ENCODE measurements at regions not wholly inside any gene's neighbourhood (a gene's known extent, or its start where the extent isn't known, plus 50 kb on each side); places are given as distances from the start of the nearest gene placed in this dataset.
"Not testable (repeated sequence)": the region's sequence is repeated elsewhere in the genome, so short reads cannot be mapped to it uniquely, and the experiment has no call there.

DNA sequence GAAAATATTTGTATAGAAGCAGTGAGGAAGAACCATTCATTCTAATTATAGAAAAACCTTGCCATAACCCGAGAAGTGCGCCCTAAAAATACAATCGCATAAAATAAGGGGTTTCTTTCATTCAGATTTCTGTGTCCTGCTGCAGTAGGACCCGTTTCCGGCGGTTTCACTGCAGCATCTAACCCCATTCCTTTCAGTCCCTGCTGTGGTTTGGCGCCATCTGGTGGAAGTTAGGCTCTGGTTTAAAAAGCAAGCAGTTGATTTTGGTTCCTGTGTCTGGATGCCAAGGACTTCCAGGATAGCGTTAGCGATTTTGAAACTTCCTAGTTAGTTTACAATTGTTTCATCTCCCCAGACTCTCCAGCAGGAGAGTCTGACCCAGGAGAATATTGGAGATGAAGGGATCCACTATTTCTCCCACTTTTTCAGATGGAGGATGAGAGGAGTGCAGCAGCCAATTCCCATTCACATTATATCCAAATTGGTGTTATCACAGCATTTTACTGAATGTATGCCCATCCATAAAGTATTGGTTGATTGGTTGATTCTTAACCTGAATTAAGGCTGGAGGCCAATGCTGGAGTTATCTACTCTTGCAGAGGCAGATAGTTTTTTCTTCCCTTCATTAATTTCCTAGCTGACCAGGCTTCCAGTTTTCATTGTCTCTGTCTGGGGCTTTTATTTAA, 128.8 kb upstream of the CACNA2D1 start:
- Histone ChIP-seq H3K4me3 (ENCODE audit: insufficient read depth, low read depth, low read length) (no peak overlapping the region), H3K4me1 (ENCODE audit: insufficient read depth, low read length) (no peaks in the 10 kb centered on the region), H3K36me3 (ENCODE audit: insufficient read depth, low read length) (no peaks in the 10 kb centered on the region), H3K9me3 (ENCODE audit: insufficient read depth, low read depth, low read length) (no peaks in the 10 kb centered on the region), H3K9ac (ENCODE audit: low read length) (no peak overlapping the region), H2AFZ (ENCODE audit: low read depth, low read length) (peak overlapping the region; percentile 59), H3K27me3 (ENCODE audit: insufficient read depth, low read length) (no peaks in the 10 kb centered on the region), H3K4me2 (ENCODE audit: low read length) (peak overlapping the region; percentile 71), H3K79me2 (ENCODE audit: insufficient read depth, low read length) (no peaks in the 10 kb centered on the region), H3K27ac (ENCODE audit: low read depth, low read length) (no peak overlapping the region), H4K20me1 (ENCODE audit: insufficient read depth, low read length) (no peaks in the 10 kb centered on the region)
- Mint-ChIP-seq H3K4me1 (ENCODE audit: low read depth, unreplicated experiment) (no peaks in the 10 kb centered on the region), H3K36me3 (ENCODE audit: low read depth, unreplicated experiment) (no peaks in the 10 kb centered on the region), H3K4me3 (ENCODE audit: unreplicated experiment) (no peak overlapping the region), H3K27me3 (ENCODE audit: low read depth, unreplicated experiment) (peaks cover 2% of the 10 kb centered on the region), H3K27ac (ENCODE audit: unreplicated experiment) (no peak overlapping the region), H3K9me3 (ENCODE audit: unreplicated experiment) (no peaks in the 10 kb centered on the region)
- FAIRE-seq = peak; percentile 29
- DNase-seq (ENCODE audit: low read depth) = peak; percentile 56
- TF ChIP-seq, protein P1, sequence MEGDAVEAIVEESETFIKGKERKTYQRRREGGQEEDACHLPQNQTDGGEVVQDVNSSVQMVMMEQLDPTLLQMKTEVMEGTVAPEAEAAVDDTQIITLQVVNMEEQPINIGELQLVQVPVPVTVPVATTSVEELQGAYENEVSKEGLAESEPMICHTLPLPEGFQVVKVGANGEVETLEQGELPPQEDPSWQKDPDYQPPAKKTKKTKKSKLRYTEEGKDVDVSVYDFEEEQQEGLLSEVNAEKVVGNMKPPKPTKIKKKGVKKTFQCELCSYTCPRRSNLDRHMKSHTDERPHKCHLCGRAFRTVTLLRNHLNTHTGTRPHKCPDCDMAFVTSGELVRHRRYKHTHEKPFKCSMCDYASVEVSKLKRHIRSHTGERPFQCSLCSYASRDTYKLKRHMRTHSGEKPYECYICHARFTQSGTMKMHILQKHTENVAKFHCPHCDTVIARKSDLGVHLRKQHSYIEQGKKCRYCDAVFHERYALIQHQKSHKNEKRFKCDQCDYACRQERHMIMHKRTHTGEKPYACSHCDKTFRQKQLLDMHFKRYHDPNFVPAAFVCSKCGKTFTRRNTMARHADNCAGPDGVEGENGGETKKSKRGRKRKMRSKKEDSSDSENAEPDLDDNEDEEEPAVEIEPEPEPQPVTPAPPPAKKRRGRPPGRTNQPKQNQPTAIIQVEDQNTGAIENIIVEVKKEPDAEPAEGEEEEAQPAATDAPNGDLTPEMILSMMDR (IDR thresholded peaks at IDR 0.05; ENCODE audit: insufficient read depth, low read depth, low read length) = peak; percentile 94
- TF ChIP-seq EZH2 (IDR thresholded peaks at IDR 0.05; ENCODE audit: insufficient read depth, low read length) = no peak

DNA sequence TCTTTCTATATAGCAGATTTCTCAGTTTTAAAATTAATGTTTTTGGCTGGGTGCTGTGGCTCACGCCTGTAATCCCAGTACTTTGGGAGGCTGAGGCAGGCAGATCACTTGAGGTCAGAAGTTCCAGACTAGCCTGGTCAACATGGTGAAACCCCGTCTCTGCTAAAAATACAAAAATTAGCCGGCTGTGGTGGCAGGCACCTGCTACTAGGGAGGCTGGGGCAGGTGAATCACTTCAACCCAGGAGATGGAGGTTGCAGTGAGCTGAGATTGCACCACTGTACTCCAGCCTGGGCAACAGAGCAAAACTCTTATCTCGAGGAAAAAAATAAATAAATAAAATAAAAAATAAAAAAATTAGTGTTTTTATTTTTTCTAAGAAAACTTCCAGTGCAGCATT, 127.5 kb upstream of the CACNA2D1 start:
- not testable (repeated sequence) for H3K27ac Mint-ChIP-seq (ENCODE audit: unreplicated experiment); H3K27ac ChIP-seq (ENCODE audit: low read depth, low read length); H3K9me3 Mint-ChIP-seq (ENCODE audit: unreplicated experiment); H3K4me3 Mint-ChIP-seq (ENCODE audit: unreplicated experiment); H3K9ac ChIP-seq (ENCODE audit: low read length); H3K36me3 Mint-ChIP-seq (ENCODE audit: low read depth, unreplicated experiment); FAIRE-seq; H4K20me1 ChIP-seq (ENCODE audit: insufficient read depth, low read length); H3K27me3 ChIP-seq (ENCODE audit: insufficient read depth, low read length); DNase-seq (ENCODE audit: low read depth); H3K4me3 ChIP-seq (ENCODE audit: insufficient read depth, low read depth, low read length); H3K9me3 ChIP-seq (ENCODE audit: insufficient read depth, low read depth, low read length); H3K79me2 ChIP-seq (ENCODE audit: insufficient read depth, low read length); H3K4me2 ChIP-seq (ENCODE audit: low read length); H3K27me3 Mint-ChIP-seq (ENCODE audit: low read depth, unreplicated experiment); H3K4me1 Mint-ChIP-seq (ENCODE audit: low read depth, unreplicated experiment); H3K4me1 ChIP-seq (ENCODE audit: insufficient read depth, low read length); H3K36me3 ChIP-seq (ENCODE audit: insufficient read depth, low read length); H2AFZ ChIP-seq (ENCODE audit: low read depth, low read length)

DNA sequence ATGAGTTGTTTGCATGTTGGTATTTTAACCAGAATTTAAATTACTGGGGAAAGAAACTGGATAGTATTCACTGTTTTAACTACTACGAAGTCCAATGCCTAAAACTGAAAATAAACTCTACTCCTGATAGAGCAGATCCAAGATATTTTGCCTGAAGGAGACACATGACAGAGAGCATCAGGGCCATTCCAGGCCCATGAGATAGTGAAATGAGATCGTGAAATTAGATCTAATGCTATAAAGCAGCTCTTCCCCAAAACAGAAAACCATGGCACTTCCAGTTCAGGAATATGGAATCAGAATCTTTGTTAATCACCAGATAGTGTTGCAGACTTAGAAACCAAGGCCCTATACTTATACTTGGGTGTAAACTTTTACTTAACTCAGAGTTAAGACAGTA, 124.3 kb upstream of the CACNA2D1 start:
- Histone ChIP-seq H3K9me3 (ENCODE audit: insufficient read depth, low read depth, low read length) (no peaks in the 10 kb centered on the region), H3K27me3 (ENCODE audit: insufficient read depth, low read length) (no peaks in the 10 kb centered on the region), H3K79me2 (ENCODE audit: insufficient read depth, low read length) (no peaks in the 10 kb centered on the region), H3K9ac (ENCODE audit: low read length) (no peak overlapping the region), H3K27ac (ENCODE audit: low read depth, low read length) (no peak overlapping the region), H3K4me2 (ENCODE audit: low read length) (no peak overlapping the region), H3K36me3 (ENCODE audit: insufficient read depth, low read length) (no peaks in the 10 kb centered on the region), H3K4me3 (ENCODE audit: insufficient read depth, low read depth, low read length) (no peak overlapping the region), H4K20me1 (ENCODE audit: insufficient read depth, low read length) (no peaks in the 10 kb centered on the region), H3K4me1 (ENCODE audit: insufficient read depth, low read length) (peaks cover 15% of the 10 kb centered on the region), H2AFZ (ENCODE audit: low read depth, low read length) (no peak overlapping the region)
- TF ChIP-seq, protein P1 (IDR thresholded peaks at IDR 0.05; ENCODE audit: insufficient read depth, low read depth, low read length) = no peak
- TF ChIP-seq EZH2 (IDR thresholded peaks at IDR 0.05; ENCODE audit: insufficient read depth, low read length) = no peak
- H3K36me3 Mint-ChIP-seq (ENCODE audit: low read depth, unreplicated experiment) = no peaks in the 10 kb centered on the region
- no peaks in the 10 kb centered on the region for H3K9me3 Mint-ChIP-seq (ENCODE audit: unreplicated experiment)
- H3K4me1 Mint-ChIP-seq (ENCODE audit: low read depth, unreplicated experiment) = peaks cover 12% of the 10 kb centered on the region
- no peak for DNase-seq (ENCODE audit: low read depth)
- no peak for FAIRE-seq
- no peak overlapping the region for H3K27ac Mint-ChIP-seq (ENCODE audit: unreplicated experiment)
- no peaks in the 10 kb centered on the region for H3K27me3 Mint-ChIP-seq (ENCODE audit: low read depth, unreplicated experiment)
- H3K4me3 Mint-ChIP-seq (ENCODE audit: unreplicated experiment) = no peak overlapping the region
